WTC11 (cell line): ENCODE measurements at regions not wholly inside any gene's neighbourhood (a gene's known extent, or its start where the extent isn't known, plus 50 kb on each side); places are given as distances from the start of the nearest gene placed in this dataset.

Experiments
- ATAC-seq: fragments of 200-7000 bp; cut with Tn5 transposase; 2 replicates; pipeline ENCODE4 v1.10.0; 2021; ENCODE audit warnings: mild to moderate bottlenecking, moderate library complexity
- CTCF ChIA-PET: fragments of 300-600 bp; sonication (Branson Sonifier 250); formaldehyde crosslinking; loops from one replicate; lab custom pipeline; 2021; ENCODE audit warnings: antibody characterized with exemption; lab: Charles Lee
- POLR2A ChIA-PET: fragments of 350-600 bp; sonication (Branson Sonifier 250); formaldehyde crosslinking; loops from one replicate; lab custom pipeline; 2021; ENCODE audit warnings: antibody characterized with exemption; lab: Charles Lee
- DNase-seq: peaks from one replicate; pipeline ENCODE4 v3.0.0; 2021; ENCODE audit warnings: low spot score
- H3K27ac Mint-ChIP-seq: 2 replicates; pipeline ENCODE4 v1.8.0; 2021; ENCODE audit warnings: mixed read lengths
- H3K27me3 Mint-ChIP-seq: 2 replicates; pipeline ENCODE4 v1.8.0; 2021; ENCODE audit warnings: low read depth, mild to moderate bottlenecking, moderate library complexity, mixed read lengths
- H3K36me3 Mint-ChIP-seq: 2 replicates; pipeline ENCODE4 v1.8.0; 2021; ENCODE audit warnings: mixed read lengths
- H3K4me1 Mint-ChIP-seq: 2 replicates; pipeline ENCODE4 v1.8.0; 2022; ENCODE audit warnings: mixed read lengths
- H3K4me3 Mint-ChIP-seq: 2 replicates; pipeline ENCODE4 v1.8.0; 2021; ENCODE audit warnings: mild to moderate bottlenecking, moderate library complexity, mixed read lengths
- H3K9me3 Mint-ChIP-seq: 2 replicates; pipeline ENCODE4 v1.8.0; 2021; ENCODE audit warnings: mixed read lengths
- ATF1 ChIP-seq: sonication (generic); formaldehyde crosslinking; IDR thresholded peaks from 2 replicates; pipeline ENCODE4 v1.8.1; 2023; ENCODE audit warnings: mild to moderate bottlenecking, moderate library complexity, missing genetic modification reagents
- FOXJ3 ChIP-seq: sonication (generic); formaldehyde crosslinking; IDR thresholded peaks from 2 replicates; pipeline ENCODE4 v1.9.0; 2021; ENCODE audit warnings: missing genetic modification reagents, mild to moderate bottlenecking, borderline replicate concordance
- GABPB1 ChIP-seq: sonication (generic); formaldehyde crosslinking; IDR thresholded peaks from 2 replicates; pipeline ENCODE4 v1.8.1; 2023; ENCODE audit warnings: mild to moderate bottlenecking, missing genetic modification reagents
- MXD4 ChIP-seq: fragments of 250-450 bp; sonication (Bioruptor Pico); IDR thresholded peaks from 2 replicates; pipeline ENCODE4 v1.8.0; 2021; ENCODE audit warnings: mild to moderate bottlenecking, moderate library complexity, borderline replicate concordance
- MYBL2 ChIP-seq: sonication (generic); formaldehyde crosslinking; IDR thresholded peaks from 2 replicates; pipeline ENCODE4 v1.8.1; 2023; ENCODE audit warnings: mild to moderate bottlenecking, moderate library complexity, missing genetic modification reagents
- NR2C2 ChIP-seq: sonication (generic); formaldehyde crosslinking; IDR thresholded peaks from 2 replicates; pipeline ENCODE4 v1.8.0; 2022; ENCODE audit warnings: mild to moderate bottlenecking, missing genetic modification reagents
- NR3C1 ChIP-seq: sonication (generic); formaldehyde crosslinking; conservative IDR thresholded peaks from 2 replicates; pipeline ENCODE4 v1.8.1; 2023; ENCODE audit warnings: low read depth, mild to moderate bottlenecking, missing genetic modification reagents
- OVOL2 ChIP-seq: fragments of 250-450 bp; sonication (Bioruptor Pico); IDR thresholded peaks from 2 replicates; pipeline ENCODE4 v1.9.0; 2021; ENCODE audit warnings: mild to moderate bottlenecking, borderline replicate concordance
- PRRX2 ChIP-seq: fragments of 250-450 bp; sonication (Bioruptor Pico); IDR thresholded peaks from 2 replicates; pipeline ENCODE4 v1.8.0; 2021; ENCODE audit warnings: mild to moderate bottlenecking
- RORB ChIP-seq: fragments of 250-450 bp; sonication (Bioruptor Pico); IDR thresholded peaks from 2 replicates; pipeline ENCODE4 v1.9.0; 2021; ENCODE audit warnings: mild to moderate bottlenecking
- SP1 ChIP-seq: sonication (generic); formaldehyde crosslinking; conservative IDR thresholded peaks from 2 replicates; pipeline ENCODE4 v1.8.1; 2022; ENCODE audit warnings: missing genetic modification reagents
- TCF7 ChIP-seq: sonication (generic); formaldehyde crosslinking; IDR thresholded peaks from 2 replicates; pipeline ENCODE4 v1.8.0; 2022; ENCODE audit warnings: mild to moderate bottlenecking, low read depth, missing genetic modification reagents, moderate library complexity
- ZBTB21 ChIP-seq: sonication (generic); formaldehyde crosslinking; IDR thresholded peaks from 2 replicates; pipeline ENCODE4 v1.8.1; 2023; ENCODE audit warnings: mild to moderate bottlenecking, missing genetic modification reagents, borderline replicate concordance
- ZNF138 ChIP-seq: sonication (generic); formaldehyde crosslinking; conservative IDR thresholded peaks from 2 replicates; pipeline ENCODE4 v1.8.1; 2022; ENCODE audit warnings: mild to moderate bottlenecking, moderate library complexity, missing genetic modification reagents
- ZNF263 ChIP-seq: sonication (generic); formaldehyde crosslinking; IDR thresholded peaks from 2 replicates; pipeline ENCODE4 v1.8.1; 2022; ENCODE audit warnings: low read depth, mild to moderate bottlenecking, moderate library complexity, missing genetic modification reagents
- ZNF416 ChIP-seq: fragments of 250-450 bp; sonication (Bioruptor Pico); IDR thresholded peaks from 2 replicates; pipeline ENCODE4 v1.9.0; 2021; ENCODE audit warnings: mild to moderate bottlenecking, inconsistent platforms
- ZNF671 ChIP-seq: fragments of 250-450 bp; sonication (Bioruptor Pico); IDR thresholded peaks from 2 replicates; pipeline ENCODE4 v1.8.0; 2021; ENCODE audit warnings: mild to moderate bottlenecking
- TF ChIP-seq, protein P1 (sequence below): sonication (generic); formaldehyde crosslinking; IDR thresholded peaks from 2 replicates; pipeline ENCODE4 v1.8.1; 2022; ENCODE audit warnings: low read depth, mild to moderate bottlenecking, moderate library complexity, missing genetic modification reagents, borderline replicate concordance
- TF ChIP-seq, protein P2 (sequence below): fragments of 250-450 bp; sonication (Bioruptor Pico); IDR thresholded peaks from 2 replicates; pipeline ENCODE4 v1.9.0; 2021; ENCODE audit warnings: moderate library complexity, mild to moderate bottlenecking, inconsistent platforms, borderline replicate concordance
- TF ChIP-seq, protein P3 (sequence below): sonication (generic); formaldehyde crosslinking; IDR thresholded peaks from 2 replicates; pipeline ENCODE4 v1.8.1; 2023; ENCODE audit warnings: mild to moderate bottlenecking, missing genetic modification reagents, borderline replicate concordance
- TF ChIP-seq, protein P4 (sequence below): sonication (generic); formaldehyde crosslinking; IDR thresholded peaks from 2 replicates; pipeline ENCODE4 v1.8.1; 2023; ENCODE audit warnings: mild to moderate bottlenecking, missing genetic modification reagents, moderate library complexity
- TF ChIP-seq, protein P5 (sequence below): sonication (generic); formaldehyde crosslinking; IDR thresholded peaks from 2 replicates; pipeline ENCODE4 v1.8.1; 2022; ENCODE audit warnings: missing genetic modification reagents, borderline replicate concordance
- TF ChIP-seq, protein P6 (sequence below): fragments of 250-450 bp; sonication (Bioruptor Pico); IDR thresholded peaks from 2 replicates; pipeline ENCODE4 v1.9.0; 2021; ENCODE audit warnings: mild to moderate bottlenecking
- TF ChIP-seq, protein P7 (sequence below): sonication (generic); formaldehyde crosslinking; IDR thresholded peaks from 2 replicates; pipeline ENCODE4 v1.8.0; 2022; ENCODE audit warnings: mild to moderate bottlenecking, missing genetic modification reagents
- TF ChIP-seq, protein P8 (sequence below): sonication (generic); formaldehyde crosslinking; IDR thresholded peaks from 2 replicates; pipeline ENCODE4 v1.8.1; 2023; ENCODE audit warnings: mild to moderate bottlenecking, moderate library complexity, missing genetic modification reagents

DNA sequence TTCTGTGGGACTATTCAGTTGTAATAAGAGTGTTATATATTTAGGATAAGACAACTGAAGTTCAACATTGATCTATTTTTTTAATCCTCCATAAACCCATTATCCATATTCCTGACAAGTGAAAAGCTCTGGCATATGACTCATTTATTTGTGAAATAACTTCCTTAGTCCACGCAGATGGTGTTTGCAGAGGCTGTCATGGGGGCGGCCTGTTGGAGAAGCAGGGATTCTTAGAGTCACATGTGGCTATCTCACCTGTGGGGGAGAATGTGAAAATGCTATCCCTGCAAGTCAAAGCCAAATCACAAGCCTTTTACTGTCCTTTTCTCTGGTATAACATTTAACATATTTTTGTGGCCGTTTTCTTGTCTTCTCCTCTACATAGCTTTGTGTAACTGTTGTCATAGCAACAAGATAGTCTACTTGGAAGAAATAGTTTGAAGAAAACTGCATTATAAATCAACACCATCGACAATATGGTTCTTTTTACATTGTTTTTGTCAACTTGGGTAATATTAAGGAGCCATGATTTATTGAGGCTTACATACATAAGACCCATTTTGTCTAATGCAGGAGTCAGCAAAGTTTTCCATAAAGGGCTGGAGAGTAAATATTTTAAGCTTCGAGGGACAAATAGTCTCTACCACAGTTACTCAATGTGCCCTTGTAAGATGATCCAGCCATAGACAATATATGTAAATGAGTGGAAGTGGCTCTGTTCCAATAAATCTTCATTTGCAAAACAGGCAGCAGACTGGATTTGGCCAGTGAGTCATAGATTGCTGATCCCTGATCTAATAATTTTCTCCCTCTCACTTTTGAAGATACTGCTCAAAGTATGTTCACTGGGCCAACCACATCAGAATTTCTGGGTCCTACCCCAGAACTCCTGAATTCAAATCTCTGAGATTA, 395.0 kb downstream of the DTHD1 start:
- CTCF ChIA-PET = no interaction called here
- DNase-seq = no peak
- H3K27ac Mint-ChIP-seq = no peak overlapping the region
- H3K4me3 Mint-ChIP-seq = no peak overlapping the region
- H3K27me3 Mint-ChIP-seq = no peaks in the 10 kb centered on the region
- peaks cover 16% of the 10 kb centered on the region for H3K4me1 Mint-ChIP-seq
- peaks cover 8% of the 10 kb centered on the region for H3K9me3 Mint-ChIP-seq
- ATAC-seq = no peak
- TF ChIP-seq SP1 (CRISPR knock-in tag) = no peak
- no peak for TF ChIP-seq NR3C1
- TF ChIP-seq ZNF416 = no peak
- TF ChIP-seq, protein P1, sequence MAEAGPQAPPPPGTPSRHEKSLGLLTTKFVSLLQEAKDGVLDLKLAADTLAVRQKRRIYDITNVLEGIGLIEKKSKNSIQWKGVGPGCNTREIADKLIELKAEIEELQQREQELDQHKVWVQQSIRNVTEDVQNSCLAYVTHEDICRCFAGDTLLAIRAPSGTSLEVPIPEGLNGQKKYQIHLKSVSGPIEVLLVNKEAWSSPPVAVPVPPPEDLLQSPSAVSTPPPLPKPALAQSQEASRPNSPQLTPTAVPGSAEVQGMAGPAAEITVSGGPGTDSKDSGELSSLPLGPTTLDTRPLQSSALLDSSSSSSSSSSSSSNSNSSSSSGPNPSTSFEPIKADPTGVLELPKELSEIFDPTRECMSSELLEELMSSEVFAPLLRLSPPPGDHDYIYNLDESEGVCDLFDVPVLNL (CRISPR knock-in tag) = no peak
- no peaks in the 10 kb centered on the region for H3K36me3 Mint-ChIP-seq
- POLR2A ChIA-PET = interaction anchor here (0.7 kb wide), 1 partner anchor 99 kb away, joined by 3 read pairs; no protein-coding TSS in a partner anchor

DNA sequence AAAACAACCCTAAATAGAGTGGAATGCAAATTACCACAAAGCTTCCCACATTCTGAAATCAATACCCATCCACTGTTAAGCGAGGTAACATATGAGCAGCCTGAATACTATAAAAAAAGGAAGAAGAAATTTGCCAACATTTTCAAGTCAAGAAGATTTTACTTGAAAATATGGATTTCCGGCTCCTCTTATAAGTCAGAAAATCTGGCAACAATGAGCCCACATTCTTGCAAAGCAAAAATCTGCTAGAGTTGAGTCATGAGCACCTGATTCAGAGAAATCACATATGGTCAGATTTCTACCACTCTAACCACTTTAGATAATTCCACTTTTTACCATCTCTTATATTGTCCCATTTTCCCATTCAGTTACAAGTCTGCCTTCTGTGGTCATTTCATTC, 395.7 kb downstream of the DTHD1 start:
- CTCF ChIA-PET = no interaction called here
- no peak overlapping the region for H3K27ac Mint-ChIP-seq
- no peak for ATAC-seq

DNA sequence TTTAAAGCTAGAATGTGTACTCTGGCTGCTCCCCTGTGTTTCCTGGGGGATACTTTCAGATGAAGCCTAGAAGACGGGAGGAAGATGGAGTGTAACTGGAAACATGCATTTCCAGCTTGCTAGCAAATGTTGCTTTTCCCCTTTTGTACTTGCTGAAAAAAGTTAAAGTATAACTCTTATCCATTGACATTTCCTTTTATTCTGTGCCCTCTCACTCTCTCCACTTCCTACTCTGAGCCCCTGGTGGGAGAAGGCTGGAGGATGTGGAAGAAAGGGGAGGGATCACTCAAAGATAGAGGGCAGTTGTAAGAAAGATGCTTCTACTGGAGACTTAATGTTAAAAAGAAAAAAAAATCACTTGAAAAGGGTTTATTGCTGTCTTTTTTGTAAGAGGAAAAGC, 396.5 kb downstream of the DTHD1 start:
- no peak for DNase-seq
- no peaks in the 10 kb centered on the region for H3K27me3 Mint-ChIP-seq
- H3K27ac Mint-ChIP-seq = no peak overlapping the region
- H3K36me3 Mint-ChIP-seq = no peaks in the 10 kb centered on the region
- no peak for ATAC-seq
- CTCF ChIA-PET = no interaction called here
- H3K4me3 Mint-ChIP-seq = no peak overlapping the region
- H3K4me1 Mint-ChIP-seq = peaks cover 16% of the 10 kb centered on the region
- H3K9me3 Mint-ChIP-seq = peaks cover 17% of the 10 kb centered on the region
- POLR2A ChIA-PET = no interaction called here
- TF ChIP-seq, protein P2, sequence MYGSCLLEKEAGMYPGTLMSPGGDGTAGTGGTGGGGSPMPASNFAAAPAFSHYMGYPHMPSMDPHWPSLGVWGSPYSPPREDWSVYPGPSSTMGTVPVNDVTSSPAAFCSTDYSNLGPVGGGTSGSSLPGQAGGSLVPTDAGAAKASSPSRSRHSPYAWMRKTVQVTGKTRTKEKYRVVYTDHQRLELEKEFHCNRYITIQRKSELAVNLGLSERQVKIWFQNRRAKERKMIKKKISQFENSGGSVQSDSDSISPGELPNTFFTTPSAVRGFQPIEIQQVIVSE (CRISPR knock-in tag) = no peak
- TF ChIP-seq GABPB1 (CRISPR knock-in tag) = no peak
- TF ChIP-seq RORB (CRISPR knock-in tag) = no peak
- TF ChIP-seq, protein P3, sequence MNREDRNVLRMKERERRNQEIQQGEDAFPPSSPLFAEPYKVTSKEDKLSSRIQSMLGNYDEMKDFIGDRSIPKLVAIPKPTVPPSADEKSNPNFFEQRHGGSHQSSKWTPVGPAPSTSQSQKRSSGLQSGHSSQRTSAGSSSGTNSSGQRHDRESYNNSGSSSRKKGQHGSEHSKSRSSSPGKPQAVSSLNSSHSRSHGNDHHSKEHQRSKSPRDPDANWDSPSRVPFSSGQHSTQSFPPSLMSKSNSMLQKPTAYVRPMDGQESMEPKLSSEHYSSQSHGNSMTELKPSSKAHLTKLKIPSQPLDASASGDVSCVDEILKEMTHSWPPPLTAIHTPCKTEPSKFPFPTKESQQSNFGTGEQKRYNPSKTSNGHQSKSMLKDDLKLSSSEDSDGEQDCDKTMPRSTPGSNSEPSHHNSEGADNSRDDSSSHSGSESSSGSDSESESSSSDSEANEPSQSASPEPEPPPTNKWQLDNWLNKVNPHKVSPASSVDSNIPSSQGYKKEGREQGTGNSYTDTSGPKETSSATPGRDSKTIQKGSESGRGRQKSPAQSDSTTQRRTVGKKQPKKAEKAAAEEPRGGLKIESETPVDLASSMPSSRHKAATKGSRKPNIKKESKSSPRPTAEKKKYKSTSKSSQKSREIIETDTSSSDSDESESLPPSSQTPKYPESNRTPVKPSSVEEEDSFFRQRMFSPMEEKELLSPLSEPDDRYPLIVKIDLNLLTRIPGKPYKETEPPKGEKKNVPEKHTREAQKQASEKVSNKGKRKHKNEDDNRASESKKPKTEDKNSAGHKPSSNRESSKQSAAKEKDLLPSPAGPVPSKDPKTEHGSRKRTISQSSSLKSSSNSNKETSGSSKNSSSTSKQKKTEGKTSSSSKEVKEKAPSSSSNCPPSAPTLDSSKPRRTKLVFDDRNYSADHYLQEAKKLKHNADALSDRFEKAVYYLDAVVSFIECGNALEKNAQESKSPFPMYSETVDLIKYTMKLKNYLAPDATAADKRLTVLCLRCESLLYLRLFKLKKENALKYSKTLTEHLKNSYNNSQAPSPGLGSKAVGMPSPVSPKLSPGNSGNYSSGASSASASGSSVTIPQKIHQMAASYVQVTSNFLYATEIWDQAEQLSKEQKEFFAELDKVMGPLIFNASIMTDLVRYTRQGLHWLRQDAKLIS = no peak
- TF ChIP-seq, protein P4, sequence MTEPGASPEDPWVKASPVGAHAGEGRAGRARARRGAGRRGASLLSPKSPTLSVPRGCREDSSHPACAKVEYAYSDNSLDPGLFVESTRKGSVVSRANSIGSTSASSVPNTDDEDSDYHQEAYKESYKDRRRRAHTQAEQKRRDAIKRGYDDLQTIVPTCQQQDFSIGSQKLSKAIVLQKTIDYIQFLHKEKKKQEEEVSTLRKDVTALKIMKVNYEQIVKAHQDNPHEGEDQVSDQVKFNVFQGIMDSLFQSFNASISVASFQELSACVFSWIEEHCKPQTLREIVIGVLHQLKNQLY (CRISPR knock-in tag) = no peak
- TF ChIP-seq, protein P5, sequence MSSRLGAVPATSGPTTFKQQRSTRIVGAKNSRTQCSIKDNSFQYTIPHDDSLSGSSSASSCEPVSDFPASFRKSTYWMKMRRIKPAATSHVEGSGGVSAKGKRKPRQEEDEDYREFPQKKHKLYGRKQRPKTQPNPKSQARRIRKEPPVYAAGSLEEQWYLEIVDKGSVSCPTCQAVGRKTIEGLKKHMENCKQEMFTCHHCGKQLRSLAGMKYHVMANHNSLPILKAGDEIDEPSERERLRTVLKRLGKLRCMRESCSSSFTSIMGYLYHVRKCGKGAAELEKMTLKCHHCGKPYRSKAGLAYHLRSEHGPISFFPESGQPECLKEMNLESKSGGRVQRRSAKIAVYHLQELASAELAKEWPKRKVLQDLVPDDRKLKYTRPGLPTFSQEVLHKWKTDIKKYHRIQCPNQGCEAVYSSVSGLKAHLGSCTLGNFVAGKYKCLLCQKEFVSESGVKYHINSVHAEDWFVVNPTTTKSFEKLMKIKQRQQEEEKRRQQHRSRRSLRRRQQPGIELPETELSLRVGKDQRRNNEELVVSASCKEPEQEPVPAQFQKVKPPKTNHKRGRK (CRISPR knock-in tag) = no peak
- no peak for TF ChIP-seq TCF7 (CRISPR knock-in tag)
- no peak for TF ChIP-seq MXD4

More for the DNA sequence above, 395.7 kb downstream of the DTHD1 start:
- H3K4me1 Mint-ChIP-seq = peaks cover 16% of the 10 kb centered on the region
- H3K9me3 Mint-ChIP-seq = peaks cover 13% of the 10 kb centered on the region
- POLR2A ChIA-PET = interaction anchor here (0.7 kb wide), 1 partner anchor 100 kb away, joined by 3 read pairs; no protein-coding TSS in a partner anchor
- no peaks in the 10 kb centered on the region for H3K27me3 Mint-ChIP-seq
- no peak overlapping the region for H3K4me3 Mint-ChIP-seq
- no peaks in the 10 kb centered on the region for H3K36me3 Mint-ChIP-seq
- no peak for DNase-seq
- TF ChIP-seq MXD4 (no peak), PRRX2 (CRISPR knock-in tag) (no peak), SP1 (CRISPR knock-in tag) (no peak), ZNF416 (no peak), ZNF671 (no peak), MYBL2 (no peak), ZBTB21 (CRISPR knock-in tag) (no peak), ZNF263 (CRISPR knock-in tag) (no peak), FOXJ3 (CRISPR knock-in tag) (no peak), ATF1 (no peak), NR2C2 (CRISPR knock-in tag) (no peak), OVOL2 (no peak), ZNF138 (CRISPR knock-in tag) (no peak), NR3C1 (no peak)
- TF ChIP-seq, protein P6, sequence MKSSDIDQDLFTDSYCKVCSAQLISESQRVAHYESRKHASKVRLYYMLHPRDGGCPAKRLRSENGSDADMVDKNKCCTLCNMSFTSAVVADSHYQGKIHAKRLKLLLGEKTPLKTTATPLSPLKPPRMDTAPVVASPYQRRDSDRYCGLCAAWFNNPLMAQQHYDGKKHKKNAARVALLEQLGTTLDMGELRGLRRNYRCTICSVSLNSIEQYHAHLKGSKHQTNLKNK = no peak
- TF ChIP-seq, protein P7, sequence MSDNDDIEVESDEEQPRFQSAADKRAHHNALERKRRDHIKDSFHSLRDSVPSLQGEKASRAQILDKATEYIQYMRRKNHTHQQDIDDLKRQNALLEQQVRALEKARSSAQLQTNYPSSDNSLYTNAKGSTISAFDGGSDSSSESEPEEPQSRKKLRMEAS (CRISPR knock-in tag) = no peak
- TF ChIP-seq, protein P8, sequence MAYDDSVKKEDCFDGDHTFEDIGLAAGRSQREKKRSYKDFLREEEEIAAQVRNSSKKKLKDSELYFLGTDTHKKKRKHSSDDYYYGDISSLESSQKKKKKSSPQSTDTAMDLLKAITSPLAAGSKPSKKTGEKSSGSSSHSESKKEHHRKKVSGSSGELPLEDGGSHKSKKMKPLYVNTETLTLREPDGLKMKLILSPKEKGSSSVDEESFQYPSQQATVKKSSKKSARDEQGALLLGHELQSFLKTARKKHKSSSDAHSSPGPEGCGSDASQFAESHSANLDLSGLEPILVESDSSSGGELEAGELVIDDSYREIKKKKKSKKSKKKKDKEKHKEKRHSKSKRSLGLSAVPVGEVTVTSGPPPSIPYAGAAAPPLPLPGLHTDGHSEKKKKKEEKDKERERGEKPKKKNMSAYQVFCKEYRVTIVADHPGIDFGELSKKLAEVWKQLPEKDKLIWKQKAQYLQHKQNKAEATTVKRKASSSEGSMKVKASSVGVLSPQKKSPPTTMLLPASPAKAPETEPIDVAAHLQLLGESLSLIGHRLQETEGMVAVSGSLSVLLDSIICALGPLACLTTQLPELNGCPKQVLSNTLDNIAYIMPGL (CRISPR knock-in tag) = no peak
